Esophagus squamous epithelium (tissue), 5 donors: ENCODE measurements at regions not wholly inside any gene's neighbourhood (a gene's known extent, or its start where the extent isn't known, plus 50 kb on each side); places are given as distances from the start of the nearest gene placed in this dataset.

ENCODE experiments used
- DNase-seq: peaks from one replicate; lab custom pipeline; 2025; lab: John Stamatoyannopoulos, UW
- H3K27ac ChIP-seq, 4 donors: fragments of 200-600 bp; sonication (generic); one replicate each; pipeline ENCODE4 v1.5.1; 2016 to 2019; ENCODE audit warnings: mild to moderate bottlenecking in 1 of 4
- H3K27me3 ChIP-seq, 4 donors: fragments of 200-600 bp; sonication (generic); 1 replicate in 3 of 4; 2 replicates in 1 of 4; pipeline versions ENCODE4 v1.5.1 to v1.6.0; 2017 to 2021; ENCODE audit warnings: antibody characterized with exemption in 1 of 4
- H3K36me3 ChIP-seq, 3 donors: fragments of 200-600 bp; sonication (generic); one replicate each; pipeline ENCODE4 v1.5.1; 2016 to 2019
- H3K4me1 ChIP-seq, 3 donors: fragments of 200-600 bp; sonication (generic); one replicate each; pipeline ENCODE4 v1.5.1; 2017 to 2019
- H3K4me3 ChIP-seq, 4 donors: fragments of 200-600 bp; sonication (generic); 1 replicate in 3 of 4; 2 replicates in 1 of 4; pipeline ENCODE4 v1.5.1; 2016 to 2019; ENCODE audit warnings: mild to moderate bottlenecking in 2 of 4, moderate library complexity in 1 of 4
- H3K9me3 ChIP-seq, 3 donors: fragments of 200-600 bp; sonication (generic); one replicate each; pipeline ENCODE4 v1.5.1; 2016 to 2019
- POLR2A ChIP-seq, 4 donors: fragments of 450-650 bp; IDR thresholded peaks; one replicate each; pipeline ENCODE4 v1.6.1; 2017; ENCODE audit warnings: antibody characterized with exemption in 4 of 4, mild to moderate bottlenecking in 4 of 4, moderate library complexity in 3 of 4
- WGBS, 2 donors: methylation state at CpG; one replicate each; pipeline ENCODE4 v1.1.5; 2018; 5-methylcytosine and 5-hydroxymethylcytosine counted together
- intact Hi-C: fragments of 100-400 bp; cut with DNase I; formaldehyde crosslinking; loops from one replicate; pipeline ENCODE4 v1.15.0; 2022
- TF ChIP-seq, protein P1 (sequence below), 6 experiments: fragments of 450-650 bp in 4 of 6; fragments of 200-600 bp in 2 of 6; sonication (generic) in 2 of 6; IDR thresholded peaks; one replicate each; pipeline ENCODE4 v1.5.1; 2016 to 2019; ENCODE audit warnings: antibody characterized with exemption in 6 of 6, mild to moderate bottlenecking in 4 of 6, moderate library complexity in 4 of 6
- donor health status: DM: yes; HTN: yes; CAD: no.

DNA sequence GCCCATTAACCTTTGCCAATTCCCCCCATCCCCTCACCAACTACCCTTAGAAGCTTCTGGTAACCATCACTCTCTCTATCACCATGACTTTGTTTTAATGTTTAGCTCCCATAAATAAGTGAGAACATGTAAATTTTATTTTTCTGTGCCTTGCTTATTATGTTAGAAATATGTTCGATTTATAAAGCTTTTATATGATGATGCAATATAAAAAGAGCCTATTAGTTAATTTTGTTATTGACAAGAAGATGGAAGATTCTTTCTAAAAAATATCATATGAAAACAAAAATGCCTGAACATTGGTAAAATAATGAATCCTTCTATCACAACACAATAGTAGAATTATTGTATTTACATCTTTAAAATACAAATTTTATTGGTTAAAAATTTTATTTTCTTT, 836.1 kb upstream of the TMPRSS15 start:
- Histone ChIP-seq H3K4me1 (no peaks in the 10 kb centered on the region), H3K9me3 (peaks cover 0 to 4% (median 3%) of the 10 kb centered on the region in 3 donors), H3K36me3 (no peaks in the 10 kb centered on the region), H3K27ac (no peak overlapping the region), H3K27me3 (no peaks in the 10 kb centered on the region), H3K4me3 (no peak overlapping the region)
- no peak for TF ChIP-seq POLR2A (IDR thresholded peaks at IDR 0.05)
- TF ChIP-seq, protein P1, sequence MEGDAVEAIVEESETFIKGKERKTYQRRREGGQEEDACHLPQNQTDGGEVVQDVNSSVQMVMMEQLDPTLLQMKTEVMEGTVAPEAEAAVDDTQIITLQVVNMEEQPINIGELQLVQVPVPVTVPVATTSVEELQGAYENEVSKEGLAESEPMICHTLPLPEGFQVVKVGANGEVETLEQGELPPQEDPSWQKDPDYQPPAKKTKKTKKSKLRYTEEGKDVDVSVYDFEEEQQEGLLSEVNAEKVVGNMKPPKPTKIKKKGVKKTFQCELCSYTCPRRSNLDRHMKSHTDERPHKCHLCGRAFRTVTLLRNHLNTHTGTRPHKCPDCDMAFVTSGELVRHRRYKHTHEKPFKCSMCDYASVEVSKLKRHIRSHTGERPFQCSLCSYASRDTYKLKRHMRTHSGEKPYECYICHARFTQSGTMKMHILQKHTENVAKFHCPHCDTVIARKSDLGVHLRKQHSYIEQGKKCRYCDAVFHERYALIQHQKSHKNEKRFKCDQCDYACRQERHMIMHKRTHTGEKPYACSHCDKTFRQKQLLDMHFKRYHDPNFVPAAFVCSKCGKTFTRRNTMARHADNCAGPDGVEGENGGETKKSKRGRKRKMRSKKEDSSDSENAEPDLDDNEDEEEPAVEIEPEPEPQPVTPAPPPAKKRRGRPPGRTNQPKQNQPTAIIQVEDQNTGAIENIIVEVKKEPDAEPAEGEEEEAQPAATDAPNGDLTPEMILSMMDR (IDR thresholded peaks at IDR 0.05) = no peak
- intact Hi-C loops = no loop called here
- no peak for DNase-seq
- 46 to 49% methylated on average over 1 of the region's 1 CpG for WGBS, 2 donors

DNA sequence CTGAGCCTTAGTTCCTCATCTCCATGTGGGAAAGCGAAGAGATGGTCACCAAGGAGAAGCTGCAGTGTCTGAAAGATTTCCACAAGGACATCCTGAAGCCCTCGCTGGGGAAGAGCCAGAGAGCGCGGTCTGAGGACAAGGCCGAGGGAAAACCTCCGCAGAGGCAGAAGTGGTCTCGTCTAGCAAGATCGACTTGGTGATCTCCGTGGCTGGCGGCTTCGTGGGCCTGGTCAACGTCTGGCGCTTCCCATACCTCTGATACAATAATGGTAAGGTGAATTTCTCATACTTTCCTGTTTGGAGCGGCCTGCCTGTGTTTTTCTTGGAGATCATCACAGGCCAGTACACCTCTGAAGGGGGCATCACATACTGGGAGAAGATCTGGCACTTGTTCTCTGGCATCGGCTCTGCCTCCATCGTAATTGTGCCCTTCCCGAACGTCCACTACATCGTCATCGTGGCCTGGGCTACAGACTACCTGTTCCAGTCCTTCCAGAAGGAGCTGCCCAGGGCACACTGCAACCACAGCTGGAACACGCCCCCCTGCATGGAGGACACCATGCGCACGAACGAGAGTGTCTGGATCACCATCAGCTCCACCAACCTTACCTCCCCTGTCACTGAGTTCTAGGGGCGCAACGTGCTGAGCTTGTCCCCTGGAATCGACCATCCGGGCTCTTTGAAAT, 841.1 kb upstream of the TMPRSS15 start:
- intact Hi-C loops = no loop called here
- DNase-seq = no peak
- no peak for TF ChIP-seq POLR2A (IDR thresholded peaks at IDR 0.05)
- TF ChIP-seq, protein P1 (IDR thresholded peaks at IDR 0.05) = no peak
- Histone ChIP-seq H3K9me3 (peaks cover 0 to 10% (median 6%) of the 10 kb centered on the region in 3 donors), H3K4me3 (no peak overlapping the region), H3K4me1 (no peaks in the 10 kb centered on the region), H3K36me3 (no peaks in the 10 kb centered on the region), H3K27ac (no peak overlapping the region), H3K27me3 (no peaks in the 10 kb centered on the region)
- 85 to 92% methylated on average over 23 to 28 of the region's 28 CpGs for whole genome bisulfite sequencing, 2 donors

DNA sequence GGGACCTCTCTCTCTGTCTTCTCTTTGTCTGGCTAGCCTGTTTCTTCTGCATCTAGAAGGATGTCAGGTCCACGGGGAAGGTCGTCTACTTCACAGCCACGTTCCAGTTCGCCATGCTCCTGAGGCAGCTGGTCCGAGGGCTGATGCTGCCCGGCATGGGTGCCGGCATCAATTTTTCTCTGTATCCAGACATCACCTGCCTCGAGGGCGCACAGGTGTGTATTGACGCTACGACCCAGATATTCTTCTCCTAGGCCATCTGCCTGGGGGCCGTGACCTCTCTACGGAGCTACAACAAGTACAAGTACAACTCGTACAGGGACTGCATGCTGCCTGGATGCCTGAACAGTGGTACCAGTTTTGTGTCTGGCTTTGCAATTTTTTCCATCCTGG, 841.6 kb upstream of the TMPRSS15 start:
- DNase-seq = no peak

DNA sequence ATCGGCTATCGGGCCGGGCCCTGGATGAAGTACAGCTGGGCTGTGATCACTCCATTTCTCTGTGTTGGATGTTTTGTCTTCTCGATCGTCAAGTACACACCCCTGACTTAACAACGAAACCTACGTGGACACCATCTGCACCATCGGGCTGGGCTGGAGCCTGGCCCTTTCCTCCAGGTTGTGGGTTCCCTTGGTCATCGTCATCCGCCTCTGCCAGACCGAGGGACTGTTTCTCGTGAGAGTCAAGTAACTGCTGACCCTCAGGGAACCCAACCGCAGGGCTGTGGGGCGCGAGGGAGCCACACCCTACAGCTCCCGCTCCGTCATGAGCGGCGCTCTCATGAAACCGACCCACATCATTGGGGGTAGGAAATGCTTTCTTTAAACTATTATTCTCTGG, 842.4 kb upstream of the TMPRSS15 start:
- TF ChIP-seq POLR2A (IDR thresholded peaks at IDR 0.05) = no peak
- TF ChIP-seq, protein P1 (IDR thresholded peaks at IDR 0.05) = no peak
- no peak for DNase-seq

More for the DNA sequence above, 841.6 kb upstream of the TMPRSS15 start:
- Histone ChIP-seq H3K27ac (no peak overlapping the region), H3K4me1 (no peaks in the 10 kb centered on the region), H3K36me3 (no peaks in the 10 kb centered on the region), H3K9me3 (peaks cover 0 to 10% (median 7%) of the 10 kb centered on the region in 3 donors), H3K4me3 (no peak overlapping the region), H3K27me3 (no peaks in the 10 kb centered on the region)
- 83 to 90% methylated on average over 11 to 13 of the region's 14 CpGs for WGBS, 2 donors
- intact Hi-C loops = no loop called here
- TF ChIP-seq POLR2A (IDR thresholded peaks at IDR 0.05) = no peak
- TF ChIP-seq, protein P1 (IDR thresholded peaks at IDR 0.05) = no peak

DNA sequence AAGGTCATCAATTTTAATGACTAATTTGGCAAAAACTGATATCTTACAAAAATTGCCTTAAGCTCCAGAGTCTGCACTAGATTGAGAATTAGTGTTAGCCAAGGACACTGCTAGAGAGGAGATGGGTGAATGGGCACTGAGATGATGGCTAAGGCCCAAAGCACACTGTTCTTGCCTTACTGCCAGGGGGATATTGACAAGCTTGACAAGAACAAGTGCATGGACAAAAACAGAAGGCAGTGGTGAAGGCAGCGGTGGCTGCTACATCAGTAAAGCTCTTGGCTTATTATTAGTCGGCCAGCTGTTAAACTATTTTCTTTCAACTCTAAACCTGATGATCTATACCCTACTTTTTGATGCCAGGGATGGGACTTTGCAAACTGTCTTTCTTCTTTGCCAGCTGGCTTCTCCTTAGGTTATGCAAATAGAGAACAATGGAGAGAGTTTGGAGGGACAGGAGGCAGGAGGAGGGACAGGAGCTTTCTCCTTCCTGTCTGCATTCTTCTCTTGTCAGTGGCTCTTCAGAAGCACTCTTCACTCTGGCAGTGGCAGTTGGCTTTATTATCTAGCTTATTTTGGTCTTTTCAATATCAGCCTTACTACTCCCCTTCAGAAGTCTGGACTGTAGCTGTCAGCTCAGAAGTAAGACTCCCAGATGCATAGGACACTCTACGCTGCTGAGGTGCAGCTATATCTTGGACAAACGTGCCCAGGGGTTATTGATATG, 853.5 kb upstream of the TMPRSS15 start:
- Histone ChIP-seq H3K36me3 (no peaks in the 10 kb centered on the region), H3K9me3 (peaks cover 0 to 3% (median 0%) of the 10 kb centered on the region in 3 donors), H3K27ac (no peak overlapping the region), H3K4me3 (no peak overlapping the region), H3K27me3 (no peaks in the 10 kb centered on the region), H3K4me1 (no peaks in the 10 kb centered on the region)
- 68 to 70% methylated on average over 4 of the region's 4 CpGs for WGBS, 2 donors
- intact Hi-C loops = no loop called here
- TF ChIP-seq, protein P1 (IDR thresholded peaks at IDR 0.05) = no peak
- TF ChIP-seq POLR2A (IDR thresholded peaks at IDR 0.05) = no peak
- no peak for DNase-seq

More for the DNA sequence above, 842.4 kb upstream of the TMPRSS15 start:
- H3K9me3 ChIP-seq = peaks cover 0 to 14% (median 10%) of the 10 kb centered on the region in 3 donors
- no peak overlapping the region for H3K4me3 ChIP-seq
- WGBS, 2 donors = 84 to 98% methylated on average over 13 to 15 of the region's 20 CpGs
- no peak overlapping the region for H3K27ac ChIP-seq
- intact Hi-C loops = no loop called here
- no peaks in the 10 kb centered on the region for H3K36me3 ChIP-seq
- H3K4me1 ChIP-seq = no peaks in the 10 kb centered on the region
- no peaks in the 10 kb centered on the region for H3K27me3 ChIP-seq
